Calu3 (cell line): ENCODE measurements at regions not wholly inside any gene's neighbourhood (a gene's known extent, or its start where the extent isn't known, plus 50 kb on each side); places are given as distances from the start of the nearest gene placed in this dataset.

Experiments
- BruUV-seq: library from RNA; stranded (reverse); fragments of 400-500 nt; replicated peaks from 2 replicates; lab custom pipeline; 2021; lab: Mats Ljungman, UMichigan
- CTCF ChIA-PET: fragments of 300-600 bp; sonication (Branson Sonifier 250); formaldehyde crosslinking; loops from one replicate; lab custom pipeline; 2022; ENCODE audit warnings: antibody characterized with exemption; lab: Charles Lee
- DNase-seq: peaks from one replicate; pipeline ENCODE4 v3.0.0; 2022
- H3K27ac Mint-ChIP-seq: one replicate; pipeline ENCODE4 v1.8.0; 2022; ENCODE audit warnings: mixed read lengths; ENCODE audit not compliant: unreplicated experiment
- H3K27me3 Mint-ChIP-seq: one replicate; pipeline ENCODE4 v1.8.0; 2022; ENCODE audit warnings: mixed read lengths; ENCODE audit not compliant: unreplicated experiment
- H3K36me3 Mint-ChIP-seq: one replicate; pipeline ENCODE4 v1.8.0; 2022; ENCODE audit warnings: mild to moderate bottlenecking, moderate library complexity, mixed read lengths; ENCODE audit not compliant: insufficient read depth, unreplicated experiment
- H3K4me1 Mint-ChIP-seq: one replicate; pipeline ENCODE4 v1.8.0; 2022; ENCODE audit warnings: mild to moderate bottlenecking, low read depth, mixed read lengths; ENCODE audit not compliant: unreplicated experiment
- H3K4me3 Mint-ChIP-seq: one replicate; pipeline ENCODE4 v1.8.0; 2022; ENCODE audit warnings: mild to moderate bottlenecking, low read depth, moderate library complexity, mixed read lengths; ENCODE audit not compliant: unreplicated experiment
- H3K9me3 Mint-ChIP-seq: one replicate; pipeline ENCODE4 v1.8.0; 2022; ENCODE audit warnings: low read depth, mixed read lengths; ENCODE audit not compliant: unreplicated experiment
- intact Hi-C: fragments of 100-400 bp; cut with micrococcal nuclease; formaldehyde crosslinking; loops from one replicate; pipeline ENCODE4 v1.10.0; 2022; ENCODE audit not compliant: unreplicated experiment
- TF ChIP-seq, protein P1 (sequence below): fragments of 200-600 bp; IDR thresholded peaks from one replicate; pipeline ENCODE4 v1.8.0; 2022; ENCODE audit warnings: antibody characterized with exemption; ENCODE audit not compliant: unreplicated experiment

DNA sequence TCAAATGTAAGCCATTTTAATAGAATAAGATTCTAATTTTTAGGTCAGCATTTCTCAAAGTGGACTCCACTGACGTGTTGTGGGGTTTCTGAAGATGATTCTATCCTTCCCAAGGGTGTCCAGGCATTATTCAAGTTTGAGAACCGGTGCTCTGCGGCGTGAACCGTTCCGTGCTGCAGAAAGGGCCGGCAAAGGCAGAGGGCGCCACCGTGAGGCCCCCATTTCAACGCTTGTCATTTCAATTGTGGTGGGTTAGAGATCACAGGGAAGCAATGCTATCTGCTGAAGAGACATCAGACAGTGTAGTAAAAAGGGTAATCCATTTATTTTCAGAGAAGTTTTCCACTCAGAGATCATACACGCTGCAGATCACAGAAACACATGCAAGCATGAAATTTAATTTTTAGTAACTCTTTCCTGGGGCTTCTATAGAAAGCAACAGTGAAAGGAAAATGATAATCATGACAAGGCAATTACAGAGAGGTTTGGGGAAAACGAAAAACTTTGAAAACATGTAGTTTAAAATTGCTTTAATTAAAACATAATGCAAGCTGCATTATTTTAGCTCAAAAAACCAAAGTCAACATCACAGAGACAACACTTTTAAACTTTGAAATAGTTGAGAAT is 201.7 kb downstream of the EXOC5 start:
- H3K4me1 Mint-ChIP-seq, result no peaks in the 10 kb centered on the region
- peak; percentile 52 for DNase-seq
- TF ChIP-seq, protein P1, sequence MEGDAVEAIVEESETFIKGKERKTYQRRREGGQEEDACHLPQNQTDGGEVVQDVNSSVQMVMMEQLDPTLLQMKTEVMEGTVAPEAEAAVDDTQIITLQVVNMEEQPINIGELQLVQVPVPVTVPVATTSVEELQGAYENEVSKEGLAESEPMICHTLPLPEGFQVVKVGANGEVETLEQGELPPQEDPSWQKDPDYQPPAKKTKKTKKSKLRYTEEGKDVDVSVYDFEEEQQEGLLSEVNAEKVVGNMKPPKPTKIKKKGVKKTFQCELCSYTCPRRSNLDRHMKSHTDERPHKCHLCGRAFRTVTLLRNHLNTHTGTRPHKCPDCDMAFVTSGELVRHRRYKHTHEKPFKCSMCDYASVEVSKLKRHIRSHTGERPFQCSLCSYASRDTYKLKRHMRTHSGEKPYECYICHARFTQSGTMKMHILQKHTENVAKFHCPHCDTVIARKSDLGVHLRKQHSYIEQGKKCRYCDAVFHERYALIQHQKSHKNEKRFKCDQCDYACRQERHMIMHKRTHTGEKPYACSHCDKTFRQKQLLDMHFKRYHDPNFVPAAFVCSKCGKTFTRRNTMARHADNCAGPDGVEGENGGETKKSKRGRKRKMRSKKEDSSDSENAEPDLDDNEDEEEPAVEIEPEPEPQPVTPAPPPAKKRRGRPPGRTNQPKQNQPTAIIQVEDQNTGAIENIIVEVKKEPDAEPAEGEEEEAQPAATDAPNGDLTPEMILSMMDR, result peak; percentile 55
- H3K4me3 Mint-ChIP-seq, result no peak overlapping the region
- peaks cover 11% of the 10 kb centered on the region for H3K27me3 Mint-ChIP-seq
- no peak overlapping the region for H3K27ac Mint-ChIP-seq
- intact Hi-C loops, result loop anchor here (5.0 to 10.0 kb wide), 4 partner anchors 308 to 575 kb away; no protein-coding TSS in a partner anchor
- CTCF ChIA-PET, result interaction anchor here (0.6 kb wide), 1 partner anchor 10 kb away, joined by 3 read pairs; no protein-coding TSS in a partner anchor
- no peaks in the 10 kb centered on the region for H3K9me3 Mint-ChIP-seq
- no TSS peak for BruUV-seq
- H3K36me3 Mint-ChIP-seq, result no peaks in the 10 kb centered on the region

DNA sequence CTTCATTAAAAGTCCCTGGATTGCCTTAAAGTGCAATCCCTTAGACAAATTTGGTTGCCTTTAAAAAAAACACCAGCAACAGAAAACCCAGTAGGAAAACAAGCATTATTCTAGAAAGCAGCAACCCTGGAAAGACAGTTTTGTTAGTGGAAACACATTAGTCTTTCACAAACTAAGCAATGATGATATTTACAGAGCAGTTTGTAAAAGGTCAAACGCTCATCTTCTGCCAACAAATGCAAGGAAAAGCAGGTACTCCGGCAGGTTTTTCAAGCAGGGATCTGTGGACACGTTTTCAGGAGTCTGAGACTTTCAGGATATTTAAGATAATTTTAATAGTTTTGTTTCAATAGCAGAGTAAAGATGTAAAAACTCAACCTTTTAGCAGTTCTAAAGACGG is 202.2 kb downstream of the EXOC5 start:
- CTCF ChIA-PET, result no interaction called here
- H3K4me1 Mint-ChIP-seq, result no peaks in the 10 kb centered on the region
- BruUV-seq, result no TSS peak

DNA sequence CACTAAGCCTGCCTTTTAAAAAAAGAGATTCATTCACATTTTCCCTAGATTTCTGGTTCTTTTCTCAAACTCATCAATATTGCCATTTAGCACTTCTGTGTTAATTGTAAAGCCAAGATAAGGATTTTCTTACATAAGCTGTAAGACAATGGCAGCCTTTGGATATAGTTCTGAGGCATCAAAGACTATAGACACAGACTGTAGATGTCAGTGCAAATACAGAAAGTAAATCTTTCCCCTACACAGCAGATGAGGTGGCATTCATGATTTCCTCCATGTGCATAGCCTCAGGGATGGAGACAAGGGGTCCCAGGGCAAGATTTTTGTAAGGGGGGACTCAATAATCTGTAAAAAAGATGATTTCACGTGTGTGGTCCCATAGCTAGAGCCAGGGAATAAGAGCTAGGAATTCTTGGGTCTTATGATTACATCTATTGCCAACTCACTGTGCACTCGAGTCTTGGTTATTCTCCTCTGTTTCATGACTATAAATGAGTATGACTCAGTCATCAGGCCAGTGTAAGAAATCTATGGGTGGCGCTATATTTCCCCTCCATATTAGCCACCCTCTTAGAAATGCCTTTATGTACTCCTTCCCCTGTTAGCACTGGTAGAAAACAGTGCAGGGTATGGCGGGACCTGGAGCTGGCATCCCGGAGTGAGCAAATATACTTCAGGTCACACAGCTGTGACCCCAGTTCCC is 207.5 kb downstream of the EXOC5 start:
- no peaks in the 10 kb centered on the region for H3K9me3 Mint-ChIP-seq
- no TSS peak for BruUV-seq
- H3K27ac Mint-ChIP-seq, result no peak overlapping the region
- H3K4me3 Mint-ChIP-seq, result no peak overlapping the region
- H3K27me3 Mint-ChIP-seq, result peaks cover 13% of the 10 kb centered on the region
- DNase-seq, result no peak
- intact Hi-C loops, result loop anchor here (10.0 kb wide), 2 partner anchors 314 to 506 kb away; no protein-coding TSS in a partner anchor
- TF ChIP-seq, protein P1, result no peak
- H3K4me1 Mint-ChIP-seq, result peaks cover 9% of the 10 kb centered on the region
- no peaks in the 10 kb centered on the region for H3K36me3 Mint-ChIP-seq
- CTCF ChIA-PET, result no interaction called here

More for the DNA sequence above, 202.2 kb downstream of the EXOC5 start:
- Mint-ChIP-seq H3K27ac (no peak overlapping the region), H3K4me3 (no peak overlapping the region), H3K9me3 (no peaks in the 10 kb centered on the region), H3K36me3 (no peaks in the 10 kb centered on the region), H3K27me3 (peaks cover 13% of the 10 kb centered on the region)
- TF ChIP-seq, protein P1, result no peak
- intact Hi-C loops, result loop anchor here (5.0 to 10.0 kb wide), 4 partner anchors 308 to 574 kb away; no protein-coding TSS in a partner anchor
- no peak for DNase-seq

DNA sequence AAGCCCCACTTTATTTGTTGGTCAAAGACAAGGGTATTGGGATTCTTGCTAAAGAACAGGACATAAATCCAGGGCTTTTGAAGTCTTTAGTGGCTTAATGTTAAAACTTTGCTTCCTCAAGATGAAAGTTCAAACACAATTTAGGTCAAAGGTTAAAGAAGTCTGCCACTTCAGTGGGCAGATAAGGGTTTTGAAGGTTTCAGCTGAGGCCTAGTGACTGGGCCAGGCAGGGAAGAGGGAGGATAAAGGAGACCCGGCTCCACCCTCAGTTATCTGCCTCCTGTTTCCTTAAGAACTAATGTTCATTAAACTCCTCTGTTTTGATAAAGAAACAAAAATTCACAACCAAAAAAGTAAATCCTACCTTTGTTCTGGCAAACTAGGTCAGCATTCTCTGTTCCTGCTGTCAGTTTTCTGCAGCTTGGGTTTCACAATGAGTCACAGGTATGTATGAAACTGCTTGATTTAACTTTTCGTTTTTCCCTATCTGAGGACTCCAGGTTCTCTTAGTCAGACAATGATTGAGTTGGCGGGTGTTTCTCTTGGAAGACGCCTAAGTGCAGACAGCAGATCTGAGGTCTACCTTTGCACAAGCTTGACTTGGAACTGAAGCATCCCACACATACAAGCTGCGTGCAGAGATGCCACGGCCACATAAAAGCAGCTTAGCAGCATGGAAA is 208.3 kb downstream of the EXOC5 start:
- Mint-ChIP-seq H3K9me3 (no peaks in the 10 kb centered on the region), H3K4me3 (no peak overlapping the region), H3K4me1 (peaks cover 9% of the 10 kb centered on the region), H3K27me3 (peaks cover 13% of the 10 kb centered on the region), H3K36me3 (no peaks in the 10 kb centered on the region), H3K27ac (no peak overlapping the region)
- TF ChIP-seq, protein P1, result no peak
- no peak for DNase-seq
- CTCF ChIA-PET, result no interaction called here
- no TSS peak for BruUV-seq
- intact Hi-C loops, result loop anchor here (10.0 kb wide), 2 partner anchors 314 to 506 kb away; no protein-coding TSS in a partner anchor
